ENCODE measurements at regions not wholly inside any gene's neighbourhood (a gene's known extent, or its start where the extent isn't known, plus 50 kb on each side); places are given as distances from the start of the nearest gene placed in this dataset.

DNA sequence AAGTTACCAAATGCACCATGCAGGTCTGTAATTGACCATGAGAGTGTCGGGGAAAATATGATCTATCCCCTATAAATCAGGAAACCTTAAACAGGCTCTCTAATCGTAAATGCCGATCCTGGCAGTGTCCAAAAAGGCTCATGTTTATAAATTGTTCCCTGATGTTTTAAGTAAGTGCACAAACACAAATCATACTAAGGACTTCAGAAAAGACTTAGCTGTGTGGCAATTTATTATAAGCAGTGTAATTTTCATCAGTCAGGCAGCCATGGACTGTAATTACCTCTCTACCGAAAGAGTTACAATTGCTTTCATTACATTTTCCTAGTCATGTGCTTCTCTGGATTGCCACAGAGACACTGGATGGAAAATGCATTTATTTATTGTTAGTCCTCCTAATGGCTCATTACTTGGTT lies 73.4 kb upstream of the COX10 start:
- Histone ChIP-seq H3K27me3 (ENCODE audit: control insufficient read depth, insufficient read depth, low read length) (no peaks in the 10 kb centered on the region), H3K79me2 (peaks cover 2% of the 10 kb centered on the region), H2AFZ (no peak overlapping the region), H3K4me3 (ENCODE audit: low read depth, low read length) (no peak overlapping the region), H3K4me2 (ENCODE audit: low read length) (no peak overlapping the region), H3K9ac (no peak overlapping the region), H3K9me3 (ENCODE audit: control insufficient read depth, low read length) (no peaks in the 10 kb centered on the region), H3K36me3 (ENCODE audit: control insufficient read depth, insufficient read depth, low read length) (no peaks in the 10 kb centered on the region), H3K27ac (no peak overlapping the region), H3K4me1 (peaks cover 3% of the 10 kb centered on the region)
- TF ChIP-seq, protein P1, sequence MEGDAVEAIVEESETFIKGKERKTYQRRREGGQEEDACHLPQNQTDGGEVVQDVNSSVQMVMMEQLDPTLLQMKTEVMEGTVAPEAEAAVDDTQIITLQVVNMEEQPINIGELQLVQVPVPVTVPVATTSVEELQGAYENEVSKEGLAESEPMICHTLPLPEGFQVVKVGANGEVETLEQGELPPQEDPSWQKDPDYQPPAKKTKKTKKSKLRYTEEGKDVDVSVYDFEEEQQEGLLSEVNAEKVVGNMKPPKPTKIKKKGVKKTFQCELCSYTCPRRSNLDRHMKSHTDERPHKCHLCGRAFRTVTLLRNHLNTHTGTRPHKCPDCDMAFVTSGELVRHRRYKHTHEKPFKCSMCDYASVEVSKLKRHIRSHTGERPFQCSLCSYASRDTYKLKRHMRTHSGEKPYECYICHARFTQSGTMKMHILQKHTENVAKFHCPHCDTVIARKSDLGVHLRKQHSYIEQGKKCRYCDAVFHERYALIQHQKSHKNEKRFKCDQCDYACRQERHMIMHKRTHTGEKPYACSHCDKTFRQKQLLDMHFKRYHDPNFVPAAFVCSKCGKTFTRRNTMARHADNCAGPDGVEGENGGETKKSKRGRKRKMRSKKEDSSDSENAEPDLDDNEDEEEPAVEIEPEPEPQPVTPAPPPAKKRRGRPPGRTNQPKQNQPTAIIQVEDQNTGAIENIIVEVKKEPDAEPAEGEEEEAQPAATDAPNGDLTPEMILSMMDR (IDR thresholded peaks at IDR 0.05): no peak

DNA sequence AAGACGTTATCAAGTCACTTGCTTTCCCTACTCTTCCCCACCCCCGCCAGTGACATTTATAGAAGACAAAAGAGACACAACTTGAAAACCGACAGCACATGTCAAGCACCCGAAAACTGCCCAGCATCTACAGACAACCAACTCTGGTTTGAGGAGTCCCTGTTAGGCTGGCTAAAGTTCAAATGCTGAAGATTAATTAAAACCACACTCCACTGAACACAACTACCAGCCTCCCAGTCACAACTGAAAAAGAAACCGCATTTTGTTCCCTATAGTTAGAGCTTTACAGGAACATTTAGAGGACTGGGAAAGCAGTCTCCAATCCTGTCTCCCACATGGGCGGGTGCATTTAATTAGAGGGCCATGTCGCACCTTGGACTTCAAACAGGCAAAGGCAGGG lies 73.0 kb upstream of the COX10 start:
- H3K4me2 ChIP-seq (ENCODE audit: low read length): no peak overlapping the region
- no peak overlapping the region for H3K9ac ChIP-seq
- TF ChIP-seq, protein P1 (IDR thresholded peaks at IDR 0.05): no peak
- peaks cover 3% of the 10 kb centered on the region for H3K4me1 ChIP-seq
- no peak overlapping the region for H3K27ac ChIP-seq
- H3K36me3 ChIP-seq (ENCODE audit: control insufficient read depth, insufficient read depth, low read length): no peaks in the 10 kb centered on the region
- H3K79me2 ChIP-seq: peaks cover 2% of the 10 kb centered on the region
- H3K4me3 ChIP-seq (ENCODE audit: low read depth, low read length): no peak overlapping the region
- H3K27me3 ChIP-seq (ENCODE audit: control insufficient read depth, insufficient read depth, low read length): no peaks in the 10 kb centered on the region
- no peak overlapping the region for H2AFZ ChIP-seq
- H3K9me3 ChIP-seq (ENCODE audit: control insufficient read depth, low read length): no peaks in the 10 kb centered on the region

DNA sequence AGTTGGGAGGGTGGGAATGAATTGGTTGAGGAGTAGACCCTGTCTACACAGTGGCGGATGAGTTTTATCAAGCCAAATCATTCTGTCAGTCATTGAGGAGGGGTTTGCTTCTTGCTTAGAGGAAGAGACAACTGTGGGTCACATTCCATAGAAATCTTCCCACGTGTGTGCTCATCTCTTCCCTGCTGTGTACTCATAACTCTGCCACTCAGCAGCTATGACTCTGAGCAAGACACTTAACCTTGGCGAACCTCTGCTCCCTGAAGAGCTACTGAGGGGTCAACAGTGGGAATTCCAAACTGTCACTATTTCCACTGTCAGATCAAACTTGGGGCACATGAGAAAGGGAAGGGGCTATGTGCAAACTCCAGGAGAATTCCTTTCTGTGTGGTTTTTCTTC lies 72.6 kb upstream of the COX10 start:
- no peaks in the 10 kb centered on the region for H3K9me3 ChIP-seq (ENCODE audit: control insufficient read depth, low read length)
- peaks cover under 1% of the 10 kb centered on the region for H3K36me3 ChIP-seq (ENCODE audit: control insufficient read depth, insufficient read depth, low read length)
- H3K4me3 ChIP-seq (ENCODE audit: low read depth, low read length): no peak overlapping the region
- no peak overlapping the region for H3K4me2 ChIP-seq (ENCODE audit: low read length)
- H3K4me1 ChIP-seq: peaks cover 3% of the 10 kb centered on the region
- H3K9ac ChIP-seq: no peak overlapping the region
- no peaks in the 10 kb centered on the region for H3K27me3 ChIP-seq (ENCODE audit: control insufficient read depth, insufficient read depth, low read length)
- peaks cover 2% of the 10 kb centered on the region for H3K79me2 ChIP-seq
- TF ChIP-seq, protein P1 (IDR thresholded peaks at IDR 0.05): no peak
- no peak overlapping the region for H3K27ac ChIP-seq
- no peak overlapping the region for H2AFZ ChIP-seq

DNA sequence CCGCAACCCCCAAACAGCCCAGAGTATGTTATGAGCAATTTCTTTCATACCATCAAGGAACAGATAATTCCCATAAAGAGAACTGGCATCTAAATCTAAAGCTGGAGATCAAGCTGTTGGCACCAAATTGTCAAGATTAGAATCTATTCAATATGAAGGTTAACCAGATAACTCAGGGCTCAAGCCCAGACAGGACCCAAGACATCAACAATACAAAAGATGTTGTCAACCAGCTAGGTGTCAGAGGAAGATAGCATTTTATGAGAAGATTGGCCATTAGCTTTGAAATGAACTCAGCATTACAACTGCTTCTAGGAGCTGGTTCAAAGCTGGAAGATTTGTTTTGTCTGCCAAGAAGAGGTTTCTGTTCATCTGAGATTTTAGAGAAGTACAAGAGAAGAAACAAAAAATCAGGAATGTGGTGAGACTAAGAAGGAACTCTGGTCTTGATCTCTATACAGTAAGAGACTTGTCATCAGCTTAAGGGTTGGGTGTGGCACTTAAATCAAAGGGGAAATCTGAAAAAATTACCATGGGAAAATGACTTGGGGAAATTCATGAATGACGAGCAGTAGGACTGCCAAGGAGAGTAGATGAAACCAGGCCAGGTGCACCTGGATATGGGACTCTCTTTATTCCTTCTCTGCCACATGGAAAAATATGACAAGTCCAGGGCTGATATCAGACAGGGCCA lies 64.2 kb upstream of the COX10 start:
- Histone ChIP-seq H3K27ac (no peak overlapping the region), H3K4me3 (ENCODE audit: low read depth, low read length) (no peak overlapping the region), H3K4me1 (peaks cover 3% of the 10 kb centered on the region)

More for the DNA sequence above, 64.2 kb upstream of the COX10 start:
- Histone ChIP-seq H3K9me3 (ENCODE audit: control insufficient read depth, low read length) (no peaks in the 10 kb centered on the region), H2AFZ (no peak overlapping the region), H3K36me3 (ENCODE audit: control insufficient read depth, insufficient read depth, low read length) (peaks cover 4% of the 10 kb centered on the region), H3K9ac (no peak overlapping the region), H3K79me2 (peaks cover 2% of the 10 kb centered on the region), H3K27me3 (ENCODE audit: control insufficient read depth, insufficient read depth, low read length) (no peaks in the 10 kb centered on the region), H3K4me2 (ENCODE audit: low read length) (no peak overlapping the region)
- TF ChIP-seq, protein P1 (IDR thresholded peaks at IDR 0.05): no peak
